Activated T-cell treated with anti-CD3 and anti-CD28 coated beads for 4 hours (primary cell): ENCODE measurements at regions not wholly inside any gene's neighbourhood (a gene's known extent, or its start where the extent isn't known, plus 50 kb on each side); places are given as distances from the start of the nearest gene placed in this dataset.

Experiments
- DNase-seq: peaks from one replicate; pipeline ENCODE4 v3.0.0-alpha.2; 2020

GRCh38 chr14:32027255-32027939, 49.7 kb upstream of the ARHGAP5 start:
- no peak for DNase-seq
